HUDEP-2 (cell line): ENCODE measurements at regions not wholly inside any gene's neighbourhood (a gene's known extent, or its start where the extent isn't known, plus 50 kb on each side); places are given as distances from the start of the nearest gene placed in this dataset.
A peak's percentile ranks its signal among the peaks of the same experiment; 100 is the strongest.

Experiments used
- DNase-seq, 76 experiments: peaks; one replicate each; lab custom pipeline; 2025; ENCODE audit not compliant: unreplicated experiment in 76 of 76; lab: John Stamatoyannopoulos, UW

DNA sequence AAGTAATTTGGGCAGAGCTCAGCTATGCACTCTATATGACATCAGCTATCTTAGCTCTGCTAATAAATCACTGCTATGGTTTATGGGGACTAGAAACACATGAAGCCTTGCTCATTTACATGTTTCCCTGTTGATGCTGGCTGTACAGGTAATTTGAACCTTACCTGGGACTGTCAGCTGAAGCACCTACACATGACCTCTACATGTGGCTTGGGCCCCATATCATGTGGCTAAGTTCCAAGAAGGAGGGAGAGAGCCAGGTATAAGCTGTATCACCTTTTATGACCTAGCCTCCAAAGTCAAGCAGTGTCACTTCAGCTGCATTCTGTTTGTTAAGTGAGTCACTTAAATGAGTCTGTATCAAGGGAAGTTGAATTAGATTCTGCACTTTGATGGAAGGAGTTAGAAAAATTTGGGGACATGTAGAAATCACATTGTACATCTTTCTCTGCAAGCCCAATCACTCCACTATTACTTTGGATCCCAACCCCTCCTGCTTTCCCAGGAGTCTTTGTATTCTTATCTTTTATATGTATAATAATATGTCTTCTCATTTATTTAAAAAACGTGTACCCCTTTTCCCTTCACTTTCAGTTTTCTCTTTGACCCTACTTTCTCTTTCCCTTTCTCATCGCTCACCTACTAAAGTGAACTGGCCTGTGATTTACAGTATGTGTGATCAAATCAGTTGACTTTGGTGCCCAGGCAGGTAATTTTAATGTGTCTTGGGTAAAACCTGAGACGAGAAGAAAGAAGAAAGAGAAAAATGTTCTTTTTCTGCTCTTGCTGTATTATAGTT, 53.4 kb upstream of the PRKACB start:
- DNase-seq = no peak

DNA sequence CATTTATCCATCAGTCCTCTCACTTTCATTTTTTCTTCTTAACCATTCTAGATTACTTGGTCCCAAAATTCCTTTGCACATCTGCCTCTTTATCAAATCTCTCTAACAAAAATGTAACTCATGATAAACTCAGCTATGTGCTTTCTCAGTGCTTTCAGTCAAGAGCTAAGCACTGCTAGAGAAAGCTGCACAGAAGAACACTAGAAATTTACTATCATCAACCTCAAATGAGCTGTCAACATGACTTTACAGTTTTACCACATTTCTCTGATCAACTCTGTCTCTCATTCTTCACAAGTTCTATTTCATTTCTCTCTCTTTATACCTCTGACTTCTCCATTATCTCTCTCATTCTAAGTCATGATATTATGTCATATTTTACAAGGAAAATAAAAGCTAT, 54.2 kb upstream of the PRKACB start:
- no peak for DNase-seq

DNA sequence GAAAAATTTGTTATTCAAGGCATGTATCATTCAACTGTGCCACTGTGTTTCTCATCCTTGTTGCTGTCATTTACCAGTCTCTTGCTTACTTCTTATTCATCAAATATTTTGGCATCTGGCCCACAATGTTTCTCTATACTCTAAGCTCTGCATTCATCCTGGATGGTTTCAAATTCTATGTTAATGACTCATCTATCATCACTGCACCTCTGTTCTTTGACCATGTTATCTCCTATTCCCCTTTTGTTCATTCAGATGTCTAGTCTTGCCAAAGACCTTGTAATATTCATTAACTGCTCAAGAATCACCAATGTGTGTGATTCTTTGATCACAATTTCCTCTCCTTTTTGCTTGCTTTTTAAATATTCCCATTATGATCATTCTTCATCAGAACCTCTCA, 54.6 kb upstream of the PRKACB start:
- peak in 3 of 76 experiments; percentile 3 to 11 (median 4) for DNase-seq

DNA sequence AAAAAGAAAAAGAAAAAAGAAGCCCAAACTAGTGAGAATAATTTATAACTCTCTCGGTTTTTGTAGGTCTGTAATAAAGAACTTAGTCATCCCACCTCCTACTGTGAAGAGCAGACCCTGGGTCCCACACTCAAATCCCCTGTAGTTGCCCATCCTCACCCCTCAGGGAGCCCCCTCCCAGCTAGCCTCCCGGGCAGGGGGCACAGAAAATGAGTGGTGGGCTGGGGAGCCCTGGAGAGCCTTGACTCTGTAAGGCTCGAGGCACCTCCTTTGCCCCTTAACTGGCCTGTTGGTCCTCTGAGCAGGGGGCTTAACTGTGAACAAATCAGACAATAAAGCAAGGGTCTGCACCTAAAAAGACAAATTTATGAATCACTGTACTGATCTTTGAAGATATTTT, 57.5 kb upstream of the PRKACB start:
- no peak for DNase-seq

DNA sequence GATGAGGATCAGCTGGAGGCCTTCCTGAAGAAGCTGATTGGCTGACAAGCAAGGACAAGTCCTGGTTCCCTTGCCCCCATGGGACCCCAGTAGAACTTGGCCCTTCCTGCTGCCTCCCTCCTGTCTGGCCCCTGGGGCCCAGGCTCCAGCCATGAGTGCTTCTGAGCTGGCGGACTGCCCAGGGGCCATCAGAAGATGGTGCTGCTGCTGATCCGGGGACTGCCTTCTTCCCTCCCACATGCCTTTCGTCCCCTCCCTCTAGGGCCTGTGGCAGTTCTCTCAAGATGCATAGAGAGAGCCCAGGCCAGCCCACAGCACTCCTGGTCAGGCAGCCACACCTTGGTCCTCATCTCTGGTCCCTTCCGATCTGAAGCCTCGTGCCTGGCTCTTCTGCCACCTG, 57.9 kb upstream of the PRKACB start:
- DNase-seq = peak in 24 of 76 experiments; percentile 0 to 58 (median 16)

DNA sequence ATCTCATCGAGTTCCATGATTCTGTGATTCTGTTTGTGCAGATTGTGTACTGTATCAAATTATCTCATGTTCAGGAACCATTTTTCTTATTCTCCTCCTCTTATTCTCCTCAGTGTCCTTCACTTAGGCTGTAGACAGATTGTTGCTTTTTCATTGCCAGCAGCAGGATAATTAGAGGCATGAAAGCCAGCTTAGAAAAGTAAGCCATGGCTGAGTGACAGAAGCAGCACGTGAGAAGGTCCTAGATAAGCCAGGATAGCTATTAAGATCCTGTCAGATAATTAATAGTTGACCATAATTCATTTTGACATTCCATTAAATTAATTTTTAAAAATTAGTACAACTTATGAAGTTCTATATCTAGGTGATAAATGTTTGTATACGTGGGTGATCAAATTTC, 60.8 kb upstream of the PRKACB start:
- no peak for DNase-seq

DNA sequence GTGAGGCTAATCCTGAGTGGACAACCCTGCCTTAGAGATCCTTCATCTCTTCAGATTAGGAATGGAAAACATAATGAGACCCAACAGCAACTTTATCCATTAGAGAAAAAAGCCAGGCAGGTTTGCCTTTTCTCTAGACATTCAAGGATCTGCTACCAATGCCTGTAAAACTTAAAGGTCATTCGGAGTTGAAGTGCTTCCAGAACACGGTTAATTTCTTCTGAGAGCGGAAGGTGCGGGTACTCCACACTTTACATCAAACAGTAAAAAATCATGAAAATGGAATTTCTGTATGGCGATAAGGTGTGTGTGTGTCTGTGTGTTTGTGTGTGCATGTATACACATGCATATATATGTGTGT, 65.2 kb upstream of the PRKACB start:
- DNase-seq = no peak

DNA sequence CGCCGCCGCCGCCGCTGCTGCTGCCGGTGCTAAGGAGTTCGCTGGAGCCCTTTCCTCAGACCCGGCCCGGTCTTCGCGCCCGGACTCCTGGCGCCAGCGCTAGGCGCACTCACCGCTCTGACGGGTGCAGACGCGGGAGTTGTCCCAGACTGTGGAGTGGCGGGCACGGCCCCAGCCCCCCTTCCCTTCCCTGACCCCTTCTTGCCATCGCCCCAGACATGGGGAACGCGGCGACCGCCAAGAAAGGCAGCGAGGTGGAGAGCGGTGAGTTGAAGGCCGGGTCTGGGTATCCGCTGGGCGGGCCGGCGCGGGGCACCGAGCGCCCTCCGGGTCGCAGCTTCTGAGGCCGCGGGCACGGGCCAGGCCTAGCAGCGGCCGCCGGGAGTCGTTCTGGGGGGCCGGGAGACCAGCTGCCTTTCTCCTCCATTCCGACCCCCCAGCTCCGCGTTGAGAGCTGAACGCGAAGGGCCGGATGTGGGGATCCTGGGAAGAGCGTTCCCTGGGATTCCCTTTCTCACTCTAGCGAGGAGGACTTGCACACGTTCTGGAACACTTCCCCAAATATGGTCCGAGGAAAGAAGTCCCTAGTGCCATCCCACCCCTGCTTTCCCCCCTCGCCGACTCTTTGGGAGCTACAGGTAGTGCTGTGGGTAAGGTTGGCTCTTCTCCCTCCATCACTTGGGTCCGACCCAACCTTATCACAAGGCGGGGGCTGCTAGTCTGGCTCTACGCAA, 65.8 kb upstream of the PRKACB start:
- peak in 7 of 76 experiments; percentile 8 to 38 (median 27) for DNase-seq

DNA sequence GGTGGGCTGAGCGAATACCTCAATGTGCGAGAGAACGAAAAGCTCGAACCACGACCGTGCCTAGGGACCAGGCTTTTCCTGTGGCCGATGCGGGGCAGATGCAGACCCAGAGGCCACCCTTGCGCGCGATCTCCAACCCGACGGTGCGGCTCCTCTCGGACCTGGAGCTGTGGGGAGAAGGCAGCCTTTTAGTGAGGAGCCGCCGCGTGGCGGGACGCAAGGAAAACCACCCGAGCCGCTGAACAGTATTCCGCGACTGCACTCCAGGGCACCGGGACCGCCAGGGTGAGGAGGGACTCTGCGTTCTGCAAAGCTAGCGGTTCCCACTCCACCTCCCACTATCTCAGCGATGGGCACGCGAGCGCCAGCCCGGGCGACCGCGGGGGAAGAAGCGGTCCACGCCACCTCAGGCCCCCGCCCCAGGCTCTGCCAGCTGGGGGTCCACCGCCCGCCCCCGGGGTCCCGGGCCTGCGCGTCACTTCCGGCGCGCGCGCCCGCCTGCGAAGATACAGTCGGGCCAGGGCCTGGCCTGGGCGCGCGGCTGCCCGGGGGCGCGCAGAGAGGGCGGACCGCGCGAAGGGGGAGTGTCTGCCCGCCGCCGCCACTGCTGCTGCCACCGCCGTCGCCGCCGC, 66.5 kb upstream of the PRKACB start:
- DNase-seq = peak in 70 of 76 experiments; percentile 3 to 75 (median 49)

DNA sequence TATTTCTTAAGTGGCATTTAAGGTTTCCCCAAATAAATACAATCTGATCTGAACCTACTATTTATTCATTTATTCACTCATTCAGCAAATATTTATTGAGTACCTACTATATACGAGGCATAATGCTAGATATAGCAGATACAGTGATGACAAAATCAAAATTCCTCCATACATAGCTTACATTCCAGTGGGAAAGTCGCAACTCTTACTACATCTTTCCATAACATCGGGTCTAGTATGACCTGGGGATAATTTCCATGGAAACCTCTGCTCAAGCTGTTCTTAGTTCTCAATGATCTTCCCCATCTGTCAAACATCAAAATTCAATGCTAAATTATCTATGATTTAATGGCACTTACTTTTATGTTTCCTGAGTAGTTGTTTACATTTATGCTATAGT, 70.8 kb upstream of the PRKACB start:
- no peak for DNase-seq

DNA sequence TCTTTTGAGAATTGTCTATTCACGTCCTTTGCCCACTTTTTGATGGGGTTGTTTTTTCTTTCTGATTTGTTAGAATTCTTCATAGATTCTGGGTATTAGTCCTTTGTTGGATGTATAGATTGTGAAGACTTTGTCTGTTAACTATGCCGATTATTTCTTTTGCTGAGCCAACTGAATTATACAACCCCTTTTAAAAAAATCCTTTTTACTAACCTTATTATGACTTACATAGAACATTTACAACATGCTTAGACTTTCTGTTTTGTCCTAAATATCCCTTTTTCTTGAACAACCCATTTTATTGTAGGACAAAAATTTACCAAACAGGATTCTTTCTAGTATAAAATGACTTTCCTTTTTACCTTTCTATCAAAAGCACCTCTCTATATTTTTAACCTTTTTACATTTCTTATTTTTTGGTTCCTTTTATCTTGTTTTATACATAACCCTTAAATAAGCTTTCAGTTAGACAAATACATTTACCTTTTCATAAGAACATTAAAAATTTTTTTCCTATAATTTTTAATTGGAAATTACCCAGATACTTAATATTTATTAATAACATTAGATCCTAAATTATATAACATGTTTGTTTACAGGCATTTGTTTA, 70.4 kb upstream of the TTLL7 start:
- DNase-seq = no peak

DNA sequence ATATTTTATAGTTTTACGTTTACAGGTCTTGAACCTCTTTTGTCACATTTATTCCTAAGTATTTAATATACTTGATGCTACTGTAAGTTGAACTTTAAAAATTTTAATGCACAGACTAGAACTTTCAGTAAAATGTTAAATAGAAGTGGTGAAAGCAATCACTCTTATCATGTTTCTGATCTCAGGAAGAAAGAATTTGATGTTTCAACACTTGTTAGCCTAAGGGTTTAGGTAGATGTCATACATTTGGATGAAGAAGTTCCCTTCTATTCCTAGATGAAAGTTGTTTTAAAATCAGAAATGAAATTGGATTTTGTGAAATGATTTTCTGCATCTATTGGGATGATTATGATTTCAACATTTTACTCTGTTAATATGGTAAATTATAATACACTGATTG, 63.6 kb upstream of the TTLL7 start:
- no peak for DNase-seq

DNA sequence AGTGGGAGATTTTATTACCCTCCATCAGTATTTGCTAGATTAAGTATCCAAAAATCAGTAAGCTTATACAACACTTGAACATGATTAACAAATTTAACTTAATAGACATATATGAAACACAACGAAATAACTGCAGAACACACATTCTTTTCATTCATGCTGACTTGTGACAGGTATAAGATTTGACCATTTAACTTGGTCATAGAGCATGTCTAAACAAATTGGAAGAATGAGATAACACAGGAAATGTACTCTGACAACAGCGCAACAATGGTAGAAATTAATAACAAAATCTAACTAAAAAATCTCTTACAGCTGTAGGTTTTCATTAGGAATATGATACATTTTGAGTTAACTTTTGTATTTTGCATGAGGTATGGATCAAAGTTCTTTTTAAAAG, 62.4 kb upstream of the TTLL7 start:
- no peak for DNase-seq

DNA sequence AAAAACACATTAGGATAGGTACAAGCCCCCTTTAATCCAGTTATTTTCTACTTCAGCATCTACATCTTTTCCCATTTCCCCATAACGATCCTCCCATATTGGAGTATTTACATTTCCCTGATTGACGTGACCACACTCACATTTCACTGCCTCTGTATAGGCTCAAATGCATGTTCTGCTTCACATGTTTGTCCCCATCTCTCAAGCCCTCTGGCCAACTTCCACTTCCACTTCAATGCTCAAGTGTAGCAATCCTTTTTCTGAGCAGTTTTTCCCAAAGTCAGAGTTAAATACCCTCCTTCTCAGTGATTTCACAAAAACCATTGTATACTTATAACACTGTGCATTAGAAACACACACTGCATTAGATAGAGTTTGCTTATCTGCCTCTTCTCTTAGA, 61.8 kb upstream of the TTLL7 start:
- no peak for DNase-seq

DNA sequence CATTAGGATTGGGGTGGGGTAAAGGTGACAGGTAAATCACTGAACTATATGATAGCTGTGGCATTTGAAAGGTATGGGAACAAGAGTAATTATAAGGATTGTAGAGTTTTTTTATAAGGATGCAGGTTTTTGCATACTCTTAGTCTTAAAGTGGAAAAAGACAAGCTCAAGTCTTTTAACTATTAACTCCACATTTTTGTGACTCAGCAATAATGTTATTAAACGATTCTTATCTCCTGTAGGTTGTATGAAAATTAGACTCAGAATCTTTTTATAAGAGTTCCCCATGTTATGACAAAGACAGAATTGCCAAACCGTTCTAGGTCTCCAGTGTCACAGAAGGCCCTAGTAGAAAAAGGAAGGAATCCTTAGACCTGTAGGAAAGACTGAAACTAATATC, 49.9 kb upstream of the TTLL7 start:
- no peak for DNase-seq
